H1 (cell line): ENCODE measurements at regions not wholly inside any gene's neighbourhood (a gene's known extent, or its start where the extent isn't known, plus 50 kb on each side); places are given as distances from the start of the nearest gene placed in this dataset.

Experiments
- BACH1 ChIP-seq: IDR thresholded peaks from 2 replicates; pipeline ENCODE4 v1.6.1; 2012; ENCODE audit warnings: low read length, improper control_type of control experiment
- EP300 ChIP-seq, 2 experiments: IDR thresholded peaks; 1 replicate in 1 of 2; 2 replicates in 1 of 2; pipeline ENCODE4 v1.6.1; 2011 to 2012; ENCODE audit warnings: low read depth in 2 of 2, low read length in 2 of 2, mild to moderate bottlenecking in 2 of 2, borderline replicate concordance in 1 of 2, inconsistent platforms in 1 of 2, moderate library complexity in 1 of 2
- SIX5 ChIP-seq: IDR thresholded peaks from 2 replicates; pipeline ENCODE4 v1.6.1; 2011; ENCODE audit warnings: mild to moderate bottlenecking, low read depth, low read length
- TF ChIP-seq, protein P1 (sequence below): fragments of 300-600 bp; sonication (generic); IDR thresholded peaks from 2 replicates; pipeline ENCODE4 v1.7.1; 2012; ENCODE audit warnings: low read length, moderate library complexity, mild to moderate bottlenecking, inconsistent platforms; ENCODE audit not compliant: insufficient replicate concordance
- TF ChIP-seq, protein P2 (sequence below): IDR thresholded peaks from 2 replicates; pipeline ENCODE4 v1.6.1; 2011; ENCODE audit warnings: low read depth, mild to moderate bottlenecking, low read length; ENCODE audit not compliant: insufficient read depth

DNA sequence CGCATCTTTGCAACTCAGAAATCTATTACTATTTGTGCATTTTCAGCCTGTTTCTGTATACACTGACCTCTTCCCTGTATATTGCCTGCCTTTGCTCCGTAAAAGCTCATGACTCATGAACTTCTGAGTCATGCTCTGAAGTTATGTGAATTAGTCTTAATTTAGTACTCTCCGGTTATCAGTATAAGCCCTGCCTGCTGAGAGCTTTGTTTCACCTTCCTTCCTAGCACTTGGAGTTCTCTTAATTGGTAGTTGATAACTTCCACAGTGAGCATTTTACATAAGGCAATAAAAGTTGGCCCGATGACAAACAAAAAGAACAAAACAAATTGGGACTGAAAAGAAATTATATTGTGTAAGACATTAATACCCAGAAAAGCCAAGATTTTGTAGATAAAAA is 231.4 kb downstream of the GJA1 start (continued):
- TF ChIP-seq, protein P1, sequence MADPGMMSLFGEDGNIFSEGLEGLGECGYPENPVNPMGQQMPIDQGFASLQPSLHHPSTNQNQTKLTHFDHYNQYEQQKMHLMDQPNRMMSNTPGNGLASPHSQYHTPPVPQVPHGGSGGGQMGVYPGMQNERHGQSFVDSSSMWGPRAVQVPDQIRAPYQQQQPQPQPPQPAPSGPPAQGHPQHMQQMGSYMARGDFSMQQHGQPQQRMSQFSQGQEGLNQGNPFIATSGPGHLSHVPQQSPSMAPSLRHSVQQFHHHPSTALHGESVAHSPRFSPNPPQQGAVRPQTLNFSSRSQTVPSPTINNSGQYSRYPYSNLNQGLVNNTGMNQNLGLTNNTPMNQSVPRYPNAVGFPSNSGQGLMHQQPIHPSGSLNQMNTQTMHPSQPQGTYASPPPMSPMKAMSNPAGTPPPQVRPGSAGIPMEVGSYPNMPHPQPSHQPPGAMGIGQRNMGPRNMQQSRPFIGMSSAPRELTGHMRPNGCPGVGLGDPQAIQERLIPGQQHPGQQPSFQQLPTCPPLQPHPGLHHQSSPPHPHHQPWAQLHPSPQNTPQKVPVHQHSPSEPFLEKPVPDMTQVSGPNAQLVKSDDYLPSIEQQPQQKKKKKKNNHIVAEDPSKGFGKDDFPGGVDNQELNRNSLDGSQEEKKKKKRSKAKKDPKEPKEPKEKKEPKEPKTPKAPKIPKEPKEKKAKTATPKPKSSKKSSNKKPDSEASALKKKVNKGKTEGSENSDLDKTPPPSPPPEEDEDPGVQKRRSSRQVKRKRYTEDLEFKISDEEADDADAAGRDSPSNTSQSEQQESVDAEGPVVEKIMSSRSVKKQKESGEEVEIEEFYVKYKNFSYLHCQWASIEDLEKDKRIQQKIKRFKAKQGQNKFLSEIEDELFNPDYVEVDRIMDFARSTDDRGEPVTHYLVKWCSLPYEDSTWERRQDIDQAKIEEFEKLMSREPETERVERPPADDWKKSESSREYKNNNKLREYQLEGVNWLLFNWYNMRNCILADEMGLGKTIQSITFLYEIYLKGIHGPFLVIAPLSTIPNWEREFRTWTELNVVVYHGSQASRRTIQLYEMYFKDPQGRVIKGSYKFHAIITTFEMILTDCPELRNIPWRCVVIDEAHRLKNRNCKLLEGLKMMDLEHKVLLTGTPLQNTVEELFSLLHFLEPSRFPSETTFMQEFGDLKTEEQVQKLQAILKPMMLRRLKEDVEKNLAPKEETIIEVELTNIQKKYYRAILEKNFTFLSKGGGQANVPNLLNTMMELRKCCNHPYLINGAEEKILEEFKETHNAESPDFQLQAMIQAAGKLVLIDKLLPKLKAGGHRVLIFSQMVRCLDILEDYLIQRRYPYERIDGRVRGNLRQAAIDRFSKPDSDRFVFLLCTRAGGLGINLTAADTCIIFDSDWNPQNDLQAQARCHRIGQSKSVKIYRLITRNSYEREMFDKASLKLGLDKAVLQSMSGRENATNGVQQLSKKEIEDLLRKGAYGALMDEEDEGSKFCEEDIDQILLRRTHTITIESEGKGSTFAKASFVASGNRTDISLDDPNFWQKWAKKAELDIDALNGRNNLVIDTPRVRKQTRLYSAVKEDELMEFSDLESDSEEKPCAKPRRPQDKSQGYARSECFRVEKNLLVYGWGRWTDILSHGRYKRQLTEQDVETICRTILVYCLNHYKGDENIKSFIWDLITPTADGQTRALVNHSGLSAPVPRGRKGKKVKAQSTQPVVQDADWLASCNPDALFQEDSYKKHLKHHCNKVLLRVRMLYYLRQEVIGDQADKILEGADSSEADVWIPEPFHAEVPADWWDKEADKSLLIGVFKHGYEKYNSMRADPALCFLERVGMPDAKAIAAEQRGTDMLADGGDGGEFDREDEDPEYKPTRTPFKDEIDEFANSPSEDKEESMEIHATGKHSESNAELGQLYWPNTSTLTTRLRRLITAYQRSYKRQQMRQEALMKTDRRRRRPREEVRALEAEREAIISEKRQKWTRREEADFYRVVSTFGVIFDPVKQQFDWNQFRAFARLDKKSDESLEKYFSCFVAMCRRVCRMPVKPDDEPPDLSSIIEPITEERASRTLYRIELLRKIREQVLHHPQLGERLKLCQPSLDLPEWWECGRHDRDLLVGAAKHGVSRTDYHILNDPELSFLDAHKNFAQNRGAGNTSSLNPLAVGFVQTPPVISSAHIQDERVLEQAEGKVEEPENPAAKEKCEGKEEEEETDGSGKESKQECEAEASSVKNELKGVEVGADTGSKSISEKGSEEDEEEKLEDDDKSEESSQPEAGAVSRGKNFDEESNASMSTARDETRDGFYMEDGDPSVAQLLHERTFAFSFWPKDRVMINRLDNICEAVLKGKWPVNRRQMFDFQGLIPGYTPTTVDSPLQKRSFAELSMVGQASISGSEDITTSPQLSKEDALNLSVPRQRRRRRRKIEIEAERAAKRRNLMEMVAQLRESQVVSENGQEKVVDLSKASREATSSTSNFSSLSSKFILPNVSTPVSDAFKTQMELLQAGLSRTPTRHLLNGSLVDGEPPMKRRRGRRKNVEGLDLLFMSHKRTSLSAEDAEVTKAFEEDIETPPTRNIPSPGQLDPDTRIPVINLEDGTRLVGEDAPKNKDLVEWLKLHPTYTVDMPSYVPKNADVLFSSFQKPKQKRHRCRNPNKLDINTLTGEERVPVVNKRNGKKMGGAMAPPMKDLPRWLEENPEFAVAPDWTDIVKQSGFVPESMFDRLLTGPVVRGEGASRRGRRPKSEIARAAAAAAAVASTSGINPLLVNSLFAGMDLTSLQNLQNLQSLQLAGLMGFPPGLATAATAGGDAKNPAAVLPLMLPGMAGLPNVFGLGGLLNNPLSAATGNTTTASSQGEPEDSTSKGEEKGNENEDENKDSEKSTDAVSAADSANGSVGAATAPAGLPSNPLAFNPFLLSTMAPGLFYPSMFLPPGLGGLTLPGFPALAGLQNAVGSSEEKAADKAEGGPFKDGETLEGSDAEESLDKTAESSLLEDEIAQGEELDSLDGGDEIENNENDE = no peak
- TF ChIP-seq SIX5 (no peak), EP300 (IDR thresholded peaks at IDR 0.05; ENCODE audit: borderline replicate concordance in 1 of 2, low read depth in 2 of 2, low read length in 2 of 2) (no peak), BACH1 (no peak)
- TF ChIP-seq, protein P2, sequence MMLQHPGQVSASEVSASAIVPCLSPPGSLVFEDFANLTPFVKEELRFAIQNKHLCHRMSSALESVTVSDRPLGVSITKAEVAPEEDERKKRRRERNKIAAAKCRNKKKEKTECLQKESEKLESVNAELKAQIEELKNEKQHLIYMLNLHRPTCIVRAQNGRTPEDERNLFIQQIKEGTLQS = no peak
